HG02642 (cell line): ENCODE measurements at regions not wholly inside any gene's neighbourhood (a gene's known extent, or its start where the extent isn't known, plus 50 kb on each side); places are given as distances from the start of the nearest gene placed in this dataset.
"Not testable (repeated sequence)": the region's sequence is repeated elsewhere in the genome, so short reads cannot be mapped to it uniquely, and the experiment has no call there.

Experiments
- ATAC-seq: cut with Tn5 transposase; IDR thresholded peaks from one replicate; pipeline ENCODE4 v1.9.1; 2021; ENCODE audit warnings: mild to moderate bottlenecking; ENCODE audit not compliant: unreplicated experiment, poor library complexity

- ATAC-seq = not testable (repeated sequence)
Measured at GRCh38 chr22:48401523-48401922, 1426.2 kb downstream of the BRD1 start.

DNA sequence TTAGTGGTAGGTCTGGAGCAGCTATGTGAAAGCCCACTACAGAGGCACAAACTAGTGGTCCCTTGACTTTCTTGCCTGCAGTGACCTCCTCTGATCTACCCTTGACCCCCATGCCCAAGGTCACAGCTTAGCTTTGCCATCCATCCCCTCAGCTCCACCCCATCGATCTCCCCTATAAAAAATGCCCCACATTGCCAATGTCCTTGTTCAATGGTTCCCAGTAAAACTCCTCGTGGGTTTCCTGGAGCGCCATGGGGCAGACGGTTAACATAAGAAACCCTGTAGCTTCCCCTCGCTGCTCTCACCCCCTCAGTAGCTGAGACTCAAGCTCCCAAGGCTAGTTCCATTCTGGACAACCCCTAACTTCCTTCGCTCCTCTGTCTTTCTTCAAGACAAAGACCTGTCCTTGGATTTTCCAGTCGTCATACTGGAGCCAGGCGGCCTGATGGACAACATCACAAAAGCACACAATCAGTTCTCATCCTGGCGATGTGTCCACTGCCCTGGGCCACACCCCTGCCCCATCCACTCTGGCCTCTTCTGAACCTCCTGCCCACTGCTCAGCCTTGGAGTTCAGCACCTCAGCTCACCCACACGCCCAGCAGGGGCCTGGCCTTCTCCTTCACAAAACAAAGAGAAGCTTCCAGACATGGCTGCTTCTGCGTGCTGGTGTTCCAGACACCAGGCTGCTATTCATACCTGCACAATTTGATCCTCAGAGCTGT lies 1429.3 kb downstream of the BRD1 start:
- no peak for ATAC-seq

DNA sequence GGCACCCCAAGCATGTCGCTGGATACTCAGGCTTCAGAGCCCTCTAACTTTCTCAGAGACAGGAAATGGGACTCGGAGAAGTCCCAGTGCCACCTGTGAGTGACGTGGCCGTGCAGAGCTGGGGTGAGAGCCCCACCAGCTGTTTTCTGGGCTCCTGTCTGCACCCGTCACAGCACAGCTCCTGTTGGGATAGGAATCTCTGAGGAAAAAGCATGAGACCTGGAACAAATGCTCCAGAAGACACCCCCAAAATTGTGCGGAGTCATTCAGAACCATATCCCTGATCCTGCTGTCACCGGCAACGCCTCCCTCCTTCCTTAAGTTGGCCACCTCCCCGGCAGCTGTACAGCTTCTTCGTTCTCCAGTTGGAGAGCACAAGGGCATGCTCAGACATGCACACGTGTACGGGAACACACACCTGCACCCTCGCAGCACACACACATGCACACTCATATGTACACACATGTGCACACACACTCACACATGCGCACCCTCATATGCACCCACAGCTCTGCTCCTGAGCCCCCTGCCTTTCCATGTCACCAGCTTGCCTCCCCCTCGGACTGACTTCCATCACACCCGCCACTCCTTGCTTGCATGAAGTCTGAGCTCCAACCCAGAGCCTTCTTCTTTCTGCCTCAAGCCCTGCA lies 1430.0 kb downstream of the BRD1 start:
- no peak for ATAC-seq

DNA sequence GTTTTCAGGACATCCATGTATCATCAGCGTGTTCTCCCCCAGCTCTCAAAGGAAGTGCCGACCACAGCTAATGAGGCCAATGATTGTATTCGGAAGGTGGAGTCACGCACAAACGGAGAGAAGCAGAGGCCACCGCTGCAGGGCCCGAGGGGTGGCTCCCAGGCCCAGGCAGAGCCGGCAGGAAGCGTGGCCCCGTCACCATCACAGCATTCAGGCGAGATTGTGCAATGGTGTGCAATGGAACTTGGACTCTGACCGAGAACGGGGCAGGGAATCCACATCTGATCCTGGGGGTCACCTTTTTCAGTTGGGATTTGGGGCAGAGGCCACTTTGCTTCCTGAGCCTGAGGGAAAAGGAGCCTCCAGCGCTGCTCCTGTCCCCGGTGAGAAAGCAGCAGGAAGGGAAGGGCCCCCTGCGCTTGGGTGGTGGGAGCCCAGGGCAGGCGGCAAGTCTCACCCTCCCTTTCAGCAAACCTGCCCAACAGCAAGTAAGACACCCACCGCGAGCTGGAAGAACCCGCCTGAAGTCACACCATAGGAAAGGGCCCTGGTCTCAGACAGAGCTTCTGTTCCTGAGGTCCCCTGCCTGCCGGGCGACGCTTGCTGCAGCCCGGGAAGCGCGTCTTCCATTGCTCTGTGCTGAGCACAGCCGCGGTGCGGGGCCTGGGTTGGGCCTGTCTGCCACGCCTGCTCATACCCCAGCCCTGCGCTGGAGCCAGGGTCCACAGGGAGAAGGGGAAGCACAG lies 1430.7 kb downstream of the BRD1 start:
- ATAC-seq = no peak

DNA sequence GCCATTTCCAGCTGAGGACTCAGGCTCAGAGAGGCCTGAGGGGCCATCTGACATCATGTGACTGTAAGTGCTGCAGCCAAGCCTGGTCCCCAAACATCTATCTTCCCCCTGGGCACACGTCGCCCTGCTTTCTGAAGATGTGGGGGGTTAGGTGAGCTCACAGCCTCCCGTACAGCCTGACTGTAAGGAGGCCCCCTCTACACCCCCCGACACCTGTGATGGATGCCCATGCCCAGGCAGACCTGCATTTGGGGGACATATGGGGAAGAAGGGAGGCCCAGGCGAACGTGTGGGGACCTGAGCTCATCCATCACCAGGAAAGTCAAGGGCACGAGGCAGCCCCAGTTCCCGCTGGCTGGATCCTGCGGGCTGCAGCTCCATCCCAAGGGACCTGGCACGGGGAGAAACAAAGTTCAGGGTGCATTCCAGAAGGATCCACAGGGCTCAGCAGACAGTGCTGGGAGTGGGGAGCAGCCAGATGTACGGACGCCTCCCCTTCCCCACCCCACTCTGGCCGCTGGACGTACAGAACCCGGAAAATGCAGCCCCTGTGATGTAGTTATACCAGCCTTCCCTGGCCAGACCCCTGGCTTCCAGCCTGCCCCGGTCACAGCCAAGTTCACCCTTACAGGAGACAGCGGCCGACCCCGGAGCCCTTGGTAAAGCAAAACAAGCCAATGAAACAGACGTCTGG lies 1431.4 kb downstream of the BRD1 start:
- ATAC-seq = no peak

- no peak for ATAC-seq
Measured at GRCh38 chr22:48395201-48395600, 1432.5 kb downstream of the BRD1 start.

DNA sequence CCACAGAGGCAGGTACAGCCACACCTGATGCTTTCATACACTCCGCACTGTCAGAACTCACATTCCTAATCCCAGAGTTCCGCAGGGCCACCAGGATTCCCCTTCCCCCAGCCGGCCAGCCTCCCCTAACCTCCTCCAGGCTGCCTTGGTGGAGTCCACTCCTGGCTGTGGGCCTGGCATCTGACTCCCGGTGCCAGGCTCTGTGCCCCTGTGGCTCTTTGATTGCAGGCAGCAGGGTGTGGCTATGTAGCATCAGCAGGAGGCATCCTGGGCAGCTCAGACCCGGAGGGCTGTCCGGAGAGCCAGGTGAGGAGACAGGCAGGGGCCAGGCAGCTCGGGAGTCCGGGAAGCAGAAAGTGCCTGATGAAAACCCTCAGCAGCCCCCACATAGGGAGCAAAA lies 1432.9 kb downstream of the BRD1 start:
- ATAC-seq = no peak

- no peak for ATAC-seq
Measured at GRCh38 chr22:48393885-48394284, 1433.8 kb downstream of the BRD1 start.

GRCh38 chr22:48393041-48393370 lies 1434.7 kb downstream of the BRD1 start:
- no peak for ATAC-seq

GRCh38 chr22:48391820-48392219 lies 1435.9 kb downstream of the BRD1 start:
- ATAC-seq = no peak

DNA sequence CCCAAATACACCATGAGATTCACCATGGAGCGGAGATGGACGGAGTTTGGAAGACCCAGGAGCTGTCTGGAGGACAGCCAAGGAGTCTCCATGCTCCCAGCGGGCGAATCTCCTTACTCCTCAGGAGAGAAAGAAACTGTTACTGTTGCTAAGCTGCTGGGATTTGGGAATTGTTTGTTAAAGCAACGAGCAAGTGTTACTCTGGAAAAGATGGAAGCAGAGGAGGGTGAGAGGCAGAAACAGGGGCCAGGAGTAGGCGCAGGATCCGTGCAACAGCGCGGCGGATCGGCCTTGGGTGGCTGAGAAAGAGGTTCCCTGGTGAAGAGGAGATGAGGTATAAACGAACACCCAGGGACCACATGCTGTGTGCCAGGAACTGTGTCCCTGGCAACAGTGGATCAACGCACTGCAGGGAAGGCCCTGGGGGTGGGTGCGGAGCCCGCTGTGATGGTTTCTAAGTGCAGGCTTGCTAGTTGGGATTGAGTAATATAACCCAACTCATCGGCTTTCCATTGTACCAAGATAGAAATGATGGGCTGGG lies 1436.4 kb downstream of the BRD1 start:
- ATAC-seq = no peak

GRCh38 chr22:48389916-48390315 lies 1437.8 kb downstream of the BRD1 start:
- no peak for ATAC-seq

DNA sequence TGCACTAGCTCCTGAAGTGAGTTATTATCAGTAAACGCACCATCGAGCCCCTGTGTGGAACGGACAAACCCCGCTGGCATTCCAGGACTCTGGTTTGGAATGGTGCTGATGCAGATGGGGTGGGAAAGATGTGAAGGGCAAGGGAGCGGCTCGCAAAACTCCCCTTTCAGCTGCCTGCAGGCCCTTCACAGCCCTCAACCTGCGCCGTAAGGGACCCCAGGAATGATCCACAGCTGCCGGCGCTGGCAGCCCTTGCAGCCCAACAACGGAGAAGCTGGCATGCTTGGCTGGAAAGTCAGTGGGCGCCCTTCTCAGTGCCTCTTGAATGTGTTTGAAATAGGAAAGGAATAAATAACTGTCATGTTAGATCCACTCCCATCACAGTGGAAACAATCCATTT lies 1445.5 kb downstream of the BRD1 start:
- ATAC-seq = no peak

DNA sequence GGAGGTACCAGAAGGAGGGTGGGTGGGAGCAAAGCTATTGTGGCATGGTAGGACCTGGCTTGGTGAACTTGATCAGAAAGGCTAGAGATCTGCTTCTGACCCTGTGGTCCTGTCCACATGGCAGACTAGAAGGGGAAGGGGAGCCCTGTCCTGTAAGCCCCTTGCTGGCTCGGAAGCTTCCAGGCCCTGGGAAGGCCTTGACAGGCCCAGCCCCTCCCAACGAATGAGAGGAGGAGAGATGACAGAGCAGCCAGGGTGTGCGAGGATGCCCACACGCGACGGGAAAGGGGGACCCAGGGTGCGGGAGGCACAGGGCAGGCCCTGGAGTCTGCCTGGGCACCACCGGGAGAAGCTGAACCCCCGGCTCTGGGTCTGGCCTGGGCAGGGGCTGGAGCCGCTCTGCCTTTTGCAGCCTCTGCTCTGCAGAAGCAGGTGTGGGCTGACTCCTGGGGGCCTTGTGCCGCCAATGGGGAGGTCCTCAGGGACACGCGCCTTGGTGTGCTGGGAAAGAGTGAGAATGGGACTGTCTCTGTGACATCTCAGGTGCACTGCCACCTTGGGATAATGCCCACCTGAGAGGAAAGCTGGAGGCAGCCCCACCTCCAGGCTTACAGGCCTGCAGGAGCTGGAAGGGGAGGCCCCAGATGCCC lies 1447.5 kb downstream of the BRD1 start:
- ATAC-seq = no peak

- no peak for ATAC-seq
Measured at GRCh38 chr22:48379371-48379770, 1448.3 kb downstream of the BRD1 start.

GRCh38 chr22:48378673-48379072 lies 1449.0 kb downstream of the BRD1 start:
- no peak for ATAC-seq

GRCh38 chr22:48376936-48377712 lies 1450.5 kb downstream of the BRD1 start:
- no peak for ATAC-seq

DNA sequence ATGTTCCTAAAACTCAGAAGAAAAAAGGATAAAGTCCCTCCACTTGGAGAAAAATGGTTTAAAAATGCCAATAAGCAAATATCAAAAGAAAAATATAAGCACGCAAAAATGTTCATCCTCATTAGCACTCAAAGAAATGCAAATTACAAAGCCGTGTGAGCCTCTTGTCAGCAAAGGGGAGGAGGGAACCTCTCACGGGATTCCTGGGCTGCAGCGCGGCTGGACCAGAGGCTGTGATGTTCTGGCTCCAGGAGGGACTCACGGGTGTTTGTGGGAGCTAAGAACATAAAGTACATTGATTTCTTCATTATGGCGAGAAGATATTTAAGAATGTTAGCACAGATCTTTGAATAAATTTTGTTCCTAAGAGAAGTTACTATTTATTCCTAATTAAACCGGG lies 1451.2 kb downstream of the BRD1 start:
- no peak for ATAC-seq

GRCh38 chr22:48373626-48374173 lies 1454.0 kb downstream of the BRD1 start:
- ATAC-seq = no peak
